A549 (cell line): ENCODE measurements at regions not wholly inside any gene's neighbourhood (a gene's known extent, or its start where the extent isn't known, plus 50 kb on each side); places are given as distances from the start of the nearest gene placed in this dataset.

ENCODE experiments used
- ATAC-seq, 2 experiments: fragments of 200-7000 bp in 1 of 2; fragments of >200 bp in 1 of 2; cut with Nextera tagmentation in 1 of 2; cut with Tn5 transposase in 1 of 2; 3 replicates each; pipeline versions ENCODE4 v1.8.0 to v1.9.1; 2018 to 2020; ENCODE audit warnings: mild to moderate bottlenecking in 1 of 2, moderate library complexity in 1 of 2
- CTCF ChIA-PET: fragments of 300-600 bp; sonication (Branson Sonifier 250); formaldehyde crosslinking; extraction: SDS; loops from one replicate; lab custom pipeline; 2021; ENCODE audit warnings: antibody characterized with exemption, inconsistent platforms; lab: Yijun Ruan, JAX
- POLR2A ChIA-PET: fragments of 350-600 bp; formaldehyde crosslinking; extraction: SDS; loops from one replicate; lab custom pipeline; 2021; ENCODE audit warnings: antibody characterized with exemption, inconsistent platforms; lab: Yijun Ruan, JAX
- DNase-seq, 2 experiments: peaks; one replicate each; pipeline versions ENCODE4 v3.0.0 to v3.0.0-alpha.2; 2011 to 2016; ENCODE audit warnings: low read depth in 1 of 2, low spot score in 1 of 2
- FAIRE-seq: peaks from 2 replicates; lab custom pipeline; 2011; peaks lifted over from hg19 to GRCh38; lab: Jason Lieb, UNC
- H3K27ac ChIP-seq, 2 experiments: fragments of >200 bp; sonication (Bioruptor Twin); formaldehyde crosslinking; 3 replicates each; pipeline ENCODE4 v1.5.1; 2016 to 2017
- H3K4me1 ChIP-seq: fragments of >200 bp; sonication (Bioruptor Twin); formaldehyde crosslinking; 3 replicates; pipeline ENCODE4 v1.6.1; 2016
- H3K4me2 ChIP-seq: fragments of >200 bp; sonication (Bioruptor Twin); formaldehyde crosslinking; 3 replicates; pipeline ENCODE4 v1.6.1; 2016
- H3K4me3 ChIP-seq: fragments of >200 bp; sonication (Bioruptor Twin); formaldehyde crosslinking; 3 replicates; pipeline ENCODE4 v1.5.1; 2016
- H3K9me3 ChIP-seq: fragments of >200 bp; sonication (Bioruptor Twin); formaldehyde crosslinking; 3 replicates; pipeline ENCODE4 v1.6.1; 2016
- BHLHE40 ChIP-seq: IDR thresholded peaks from 2 replicates; pipeline ENCODE4 v1.6.1; 2012; ENCODE audit warnings: low read depth, low read length, inconsistent platforms
- EHMT2 ChIP-seq: fragments of 200-600 bp; sonication (generic); IDR thresholded peaks from 2 replicates; pipeline ENCODE4 v1.6.1; 2016; ENCODE audit warnings: antibody characterized with exemption, low read depth, mild to moderate bottlenecking, moderate library complexity
- EP300 ChIP-seq, 2 experiments: fragments of >200 bp; sonication (Bioruptor Twin); formaldehyde crosslinking; IDR thresholded peaks; 2 replicates in 1 of 2; 3 replicates in 1 of 2; pipeline ENCODE4 v1.6.1; 2016 to 2017
- ESRRA ChIP-seq: fragments of 150-350 bp; IDR thresholded peaks from 2 replicates; pipeline ENCODE4 v1.6.1; 2014; ENCODE audit warnings: mild to moderate bottlenecking, low read length, borderline replicate concordance
- FOSB ChIP-seq: fragments of 250-450 bp; sonication (Bioruptor Pico); IDR thresholded peaks from 2 replicates; pipeline ENCODE4 v1.5.0; 2020; ENCODE audit warnings: mild to moderate bottlenecking, moderate library complexity
- GATA3 ChIP-seq: IDR thresholded peaks from 2 replicates; pipeline ENCODE4 v1.6.1; 2012; ENCODE audit warnings: borderline replicate concordance
- HDAC2 ChIP-seq: fragments of 200-600 bp; sonication (generic); IDR thresholded peaks from 2 replicates; pipeline ENCODE4 v1.6.1; 2016
- HOXB5 ChIP-seq: fragments of 250-450 bp; sonication (Bioruptor Pico); IDR thresholded peaks from 2 replicates; pipeline ENCODE4 v1.5.0; 2020; ENCODE audit warnings: mild to moderate bottlenecking, moderate library complexity
- NR3C1 ChIP-seq: fragments of >200 bp; sonication (Bioruptor Twin); formaldehyde crosslinking; IDR thresholded peaks from 3 replicates; pipeline ENCODE4 v1.6.1; 2017
- POLR2AphosphoS2 ChIP-seq: conservative IDR thresholded peaks from 2 replicates; pipeline ENCODE4 v1.6.1; 2012; ENCODE audit warnings: low read length, improper control_type of control experiment, inconsistent platforms
- RARB ChIP-seq: fragments of 250-450 bp; sonication (Bioruptor Pico); IDR thresholded peaks from 2 replicates; pipeline ENCODE4 v1.8.0; 2021; ENCODE audit warnings: mild to moderate bottlenecking, moderate library complexity
- RNF2 ChIP-seq: fragments of 200-600 bp; sonication (generic); IDR thresholded peaks from 2 replicates; pipeline ENCODE4 v1.6.1; 2016; ENCODE audit warnings: low read depth, mild to moderate bottlenecking, antibody characterized with exemption, moderate library complexity, borderline replicate concordance
- TP53 ChIP-seq: fragments of 250-450 bp; sonication (Bioruptor Pico); IDR thresholded peaks from 2 replicates; pipeline ENCODE4 v1.5.0; 2021; ENCODE audit warnings: mild to moderate bottlenecking, moderate library complexity
- ZFP36 ChIP-seq: fragments of 450-650 bp; IDR thresholded peaks from 2 replicates; pipeline ENCODE4 v1.6.1; 2014; ENCODE audit warnings: borderline replicate concordance; ENCODE audit not compliant: partially characterized antibody
- ZNF302 ChIP-seq: fragments of 250-450 bp; sonication (Bioruptor Pico); IDR thresholded peaks from 2 replicates; pipeline ENCODE4 v1.9.0; 2021; ENCODE audit warnings: inconsistent platforms, mild to moderate bottlenecking, moderate library complexity
- WGBS: methylation state at CpG from one replicate; pipeline ENCODE4 v1.1.6; 2017; ENCODE audit errors: missing lambda C conversion rate; 5-methylcytosine and 5-hydroxymethylcytosine counted together
- TF ChIP-seq, protein P1 (sequence below): IDR thresholded peaks from 2 replicates; pipeline ENCODE4 v1.6.1; 2012; ENCODE audit warnings: low read depth, borderline replicate concordance
- TF ChIP-seq, protein P2 (sequence below): fragments of 450-650 bp; IDR thresholded peaks from 2 replicates; pipeline ENCODE4 v1.6.1; 2014; ENCODE audit warnings: antibody characterized with exemption
- TF ChIP-seq, protein P3 (sequence below): fragments of >200 bp; sonication (Bioruptor Twin); formaldehyde crosslinking; IDR thresholded peaks from 2 replicates; pipeline ENCODE4 v1.6.1; 2016
- TF ChIP-seq, protein P4 (sequence below): fragments of 250-450 bp; sonication (Bioruptor Pico); IDR thresholded peaks from 2 replicates; pipeline ENCODE4 v1.5.0; 2021; ENCODE audit warnings: mild to moderate bottlenecking, moderate library complexity, borderline replicate concordance
- TF ChIP-seq, protein P5 (sequence below): IDR thresholded peaks from 2 replicates; pipeline ENCODE4 v1.6.1; 2012
- TF ChIP-seq, protein P6 (sequence below): fragments of 200-600 bp; sonication (generic); IDR thresholded peaks from 2 replicates; pipeline ENCODE4 v1.6.1; 2016; ENCODE audit warnings: antibody characterized with exemption, mild to moderate bottlenecking, moderate library complexity

DNA sequence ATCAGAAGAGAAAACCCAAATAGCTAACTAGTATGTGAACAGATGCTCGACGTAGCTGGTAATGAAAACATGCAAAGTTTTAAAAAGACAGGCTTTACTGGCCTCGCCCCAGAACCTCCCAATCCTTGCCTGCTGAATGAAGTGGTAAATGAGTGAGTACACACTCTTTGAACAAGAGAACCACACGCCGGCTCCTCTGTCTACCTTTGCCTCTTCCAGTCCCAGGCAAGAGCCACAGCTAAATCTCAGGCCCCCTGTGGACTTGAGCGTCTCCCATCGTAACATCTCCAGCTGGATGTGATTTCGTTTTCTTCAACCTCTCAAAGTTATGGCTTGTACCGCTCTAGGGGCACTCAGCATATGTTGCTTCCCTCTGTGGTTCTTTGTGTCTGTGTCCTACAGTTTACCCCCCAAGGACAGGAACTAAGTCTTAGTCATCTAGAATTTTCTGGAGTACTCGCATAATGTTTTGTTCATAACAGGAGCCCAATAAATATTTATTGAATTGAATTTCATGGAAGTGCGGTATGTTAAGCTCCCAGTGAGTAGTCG, 153.2 kb upstream of the TAB2 start:
- Histone ChIP-seq H3K9me3 (no peaks in the 10 kb centered on the region), H3K4me3 (no peak overlapping the region), H3K4me2 (no peak overlapping the region)
- DNase-seq (no peak), ATAC-seq (no peak), FAIRE-seq (no peak)
- WGBS, result 82% methylated on average over 12 of the region's 12 CpGs
- ChIA-PET POLR2A (no interaction called here), CTCF (interaction anchor here (1.4 kb wide), 1 partner anchor 267 kb away, joined by 3 read pairs; no protein-coding TSS in a partner anchor)
- TF ChIP-seq, protein P1, sequence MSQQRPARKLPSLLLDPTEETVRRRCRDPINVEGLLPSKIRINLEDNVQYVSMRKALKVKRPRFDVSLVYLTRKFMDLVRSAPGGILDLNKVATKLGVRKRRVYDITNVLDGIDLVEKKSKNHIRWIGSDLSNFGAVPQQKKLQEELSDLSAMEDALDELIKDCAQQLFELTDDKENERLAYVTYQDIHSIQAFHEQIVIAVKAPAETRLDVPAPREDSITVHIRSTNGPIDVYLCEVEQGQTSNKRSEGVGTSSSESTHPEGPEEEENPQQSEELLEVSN, result no peak
- TF ChIP-seq ESRRA (no peak), RARB (CRISPR knock-in tag) (no peak), ZFP36 (no peak), GATA3 (no peak)
- TF ChIP-seq, protein P2, sequence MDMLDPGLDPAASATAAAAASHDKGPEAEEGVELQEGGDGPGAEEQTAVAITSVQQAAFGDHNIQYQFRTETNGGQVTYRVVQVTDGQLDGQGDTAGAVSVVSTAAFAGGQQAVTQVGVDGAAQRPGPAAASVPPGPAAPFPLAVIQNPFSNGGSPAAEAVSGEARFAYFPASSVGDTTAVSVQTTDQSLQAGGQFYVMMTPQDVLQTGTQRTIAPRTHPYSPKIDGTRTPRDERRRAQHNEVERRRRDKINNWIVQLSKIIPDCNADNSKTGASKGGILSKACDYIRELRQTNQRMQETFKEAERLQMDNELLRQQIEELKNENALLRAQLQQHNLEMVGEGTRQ, result no peak
- TF ChIP-seq, all 56 proteins: peak for 0
- Histone ChIP-seq H3K27ac (no peak overlapping the region), H3K4me1 (no peaks in the 10 kb centered on the region)

DNA sequence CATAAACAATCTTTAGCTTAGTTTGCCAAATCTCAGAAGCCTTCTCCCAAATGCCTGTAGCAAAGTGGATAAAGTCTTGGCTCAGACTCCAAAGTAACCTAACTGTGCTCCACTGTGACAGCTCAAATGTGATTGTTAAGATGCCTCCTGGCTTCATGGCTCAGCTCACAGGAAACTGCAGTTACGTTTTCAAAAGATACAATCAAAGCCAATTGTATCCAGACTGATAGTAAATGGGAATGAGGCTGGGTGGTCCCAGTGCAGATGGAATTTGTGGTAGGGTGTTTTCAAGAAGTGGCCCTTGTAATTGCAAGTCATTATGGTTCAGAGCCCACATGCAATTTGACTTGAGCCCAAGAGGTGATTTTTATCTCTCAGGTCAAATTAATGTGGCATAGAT, 151.2 kb upstream of the TAB2 start:
- Histone ChIP-seq H3K4me1 (no peaks in the 10 kb centered on the region), H3K4me3 (no peak overlapping the region), H3K4me2 (no peak overlapping the region), H3K27ac (no peak overlapping the region), H3K9me3 (no peaks in the 10 kb centered on the region)
- FAIRE-seq, result no peak
- ATAC-seq, result no peak
- WGBS, result 50% methylated on average over 1 of the region's 1 CpG
- ChIA-PET POLR2A (no interaction called here), CTCF (no interaction called here)
- no peak for TF ChIP-seq HOXB5
- no peak for TF ChIP-seq NR3C1
- DNase-seq, result no peak

DNA sequence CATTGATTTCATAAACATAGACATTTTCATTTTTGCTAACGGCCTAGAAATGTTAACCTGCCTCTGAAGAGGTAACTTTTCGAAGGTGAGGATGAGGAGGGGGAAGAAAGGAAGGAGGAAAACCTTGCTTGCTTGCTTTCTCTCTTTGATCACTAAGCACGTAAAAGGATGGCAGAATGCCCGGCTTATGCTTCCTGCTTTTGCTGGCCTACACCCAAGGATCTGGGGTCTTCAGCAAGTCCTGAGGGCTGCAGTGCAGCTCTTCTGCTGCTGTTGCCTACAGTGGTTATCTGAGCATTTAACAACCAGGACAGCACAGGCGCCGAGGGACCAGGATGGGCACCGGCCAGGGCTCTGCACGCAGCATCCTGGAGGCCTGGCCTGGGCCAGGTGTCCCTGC, 150.8 kb upstream of the TAB2 start:
- Histone ChIP-seq H3K4me2 (no peak overlapping the region), H3K4me3 (no peak overlapping the region), H3K4me1 (no peaks in the 10 kb centered on the region), H3K9me3 (no peaks in the 10 kb centered on the region), H3K27ac (no peak overlapping the region)
- no peak for ATAC-seq
- WGBS, result 83% methylated on average over 8 of the region's 8 CpGs
- no peak for TF ChIP-seq BHLHE40
- TF ChIP-seq, protein P3, sequence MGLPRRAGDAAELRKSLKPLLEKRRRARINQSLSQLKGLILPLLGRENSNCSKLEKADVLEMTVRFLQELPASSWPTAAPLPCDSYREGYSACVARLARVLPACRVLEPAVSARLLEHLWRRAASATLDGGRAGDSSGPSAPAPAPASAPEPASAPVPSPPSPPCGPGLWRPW, result no peak
- no peak for TF ChIP-seq EP300 (IDR thresholded peaks at IDR 0.05)
- TF ChIP-seq FOSB (CRISPR knock-in tag), result no peak
- TF ChIP-seq, protein P4, sequence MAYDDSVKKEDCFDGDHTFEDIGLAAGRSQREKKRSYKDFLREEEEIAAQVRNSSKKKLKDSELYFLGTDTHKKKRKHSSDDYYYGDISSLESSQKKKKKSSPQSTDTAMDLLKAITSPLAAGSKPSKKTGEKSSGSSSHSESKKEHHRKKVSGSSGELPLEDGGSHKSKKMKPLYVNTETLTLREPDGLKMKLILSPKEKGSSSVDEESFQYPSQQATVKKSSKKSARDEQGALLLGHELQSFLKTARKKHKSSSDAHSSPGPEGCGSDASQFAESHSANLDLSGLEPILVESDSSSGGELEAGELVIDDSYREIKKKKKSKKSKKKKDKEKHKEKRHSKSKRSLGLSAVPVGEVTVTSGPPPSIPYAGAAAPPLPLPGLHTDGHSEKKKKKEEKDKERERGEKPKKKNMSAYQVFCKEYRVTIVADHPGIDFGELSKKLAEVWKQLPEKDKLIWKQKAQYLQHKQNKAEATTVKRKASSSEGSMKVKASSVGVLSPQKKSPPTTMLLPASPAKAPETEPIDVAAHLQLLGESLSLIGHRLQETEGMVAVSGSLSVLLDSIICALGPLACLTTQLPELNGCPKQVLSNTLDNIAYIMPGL (CRISPR knock-in tag), result no peak
- no peak for TF ChIP-seq EHMT2
- no peak for TF ChIP-seq TP53 (CRISPR knock-in tag)
- TF ChIP-seq RARB (CRISPR knock-in tag), result no peak
- TF ChIP-seq, protein P5, sequence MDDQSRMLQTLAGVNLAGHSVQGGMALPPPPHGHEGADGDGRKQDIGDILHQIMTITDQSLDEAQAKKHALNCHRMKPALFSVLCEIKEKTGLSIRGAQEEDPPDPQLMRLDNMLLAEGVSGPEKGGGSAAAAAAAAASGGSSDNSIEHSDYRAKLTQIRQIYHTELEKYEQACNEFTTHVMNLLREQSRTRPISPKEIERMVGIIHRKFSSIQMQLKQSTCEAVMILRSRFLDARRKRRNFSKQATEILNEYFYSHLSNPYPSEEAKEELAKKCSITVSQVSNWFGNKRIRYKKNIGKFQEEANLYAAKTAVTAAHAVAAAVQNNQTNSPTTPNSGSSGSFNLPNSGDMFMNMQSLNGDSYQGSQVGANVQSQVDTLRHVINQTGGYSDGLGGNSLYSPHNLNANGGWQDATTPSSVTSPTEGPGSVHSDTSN, result no peak
- TF ChIP-seq ZNF302 (CRISPR knock-in tag), result no peak
- no peak for TF ChIP-seq HDAC2
- TF ChIP-seq RNF2, result no peak
- TF ChIP-seq POLR2AphosphoS2, result no peak
- TF ChIP-seq, protein P6, sequence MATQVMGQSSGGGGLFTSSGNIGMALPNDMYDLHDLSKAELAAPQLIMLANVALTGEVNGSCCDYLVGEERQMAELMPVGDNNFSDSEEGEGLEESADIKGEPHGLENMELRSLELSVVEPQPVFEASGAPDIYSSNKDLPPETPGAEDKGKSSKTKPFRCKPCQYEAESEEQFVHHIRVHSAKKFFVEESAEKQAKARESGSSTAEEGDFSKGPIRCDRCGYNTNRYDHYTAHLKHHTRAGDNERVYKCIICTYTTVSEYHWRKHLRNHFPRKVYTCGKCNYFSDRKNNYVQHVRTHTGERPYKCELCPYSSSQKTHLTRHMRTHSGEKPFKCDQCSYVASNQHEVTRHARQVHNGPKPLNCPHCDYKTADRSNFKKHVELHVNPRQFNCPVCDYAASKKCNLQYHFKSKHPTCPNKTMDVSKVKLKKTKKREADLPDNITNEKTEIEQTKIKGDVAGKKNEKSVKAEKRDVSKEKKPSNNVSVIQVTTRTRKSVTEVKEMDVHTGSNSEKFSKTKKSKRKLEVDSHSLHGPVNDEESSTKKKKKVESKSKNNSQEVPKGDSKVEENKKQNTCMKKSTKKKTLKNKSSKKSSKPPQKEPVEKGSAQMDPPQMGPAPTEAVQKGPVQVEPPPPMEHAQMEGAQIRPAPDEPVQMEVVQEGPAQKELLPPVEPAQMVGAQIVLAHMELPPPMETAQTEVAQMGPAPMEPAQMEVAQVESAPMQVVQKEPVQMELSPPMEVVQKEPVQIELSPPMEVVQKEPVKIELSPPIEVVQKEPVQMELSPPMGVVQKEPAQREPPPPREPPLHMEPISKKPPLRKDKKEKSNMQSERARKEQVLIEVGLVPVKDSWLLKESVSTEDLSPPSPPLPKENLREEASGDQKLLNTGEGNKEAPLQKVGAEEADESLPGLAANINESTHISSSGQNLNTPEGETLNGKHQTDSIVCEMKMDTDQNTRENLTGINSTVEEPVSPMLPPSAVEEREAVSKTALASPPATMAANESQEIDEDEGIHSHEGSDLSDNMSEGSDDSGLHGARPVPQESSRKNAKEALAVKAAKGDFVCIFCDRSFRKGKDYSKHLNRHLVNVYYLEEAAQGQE, result no peak
- no peak for TF ChIP-seq ZFP36
- ChIA-PET CTCF (no interaction called here), POLR2A (no interaction called here)
- FAIRE-seq, result no peak
- DNase-seq, result no peak
